Stimulated activated CD4-positive, alpha-beta T cell treated with anti-CD3 and anti-CD28 coated beads, TNF-alpha, amount 100 ng/mL, for 4 hours (primary cell): ENCODE measurements at regions not wholly inside any gene's neighbourhood (a gene's known extent, or its start where the extent isn't known, plus 50 kb on each side); places are given as distances from the start of the nearest gene placed in this dataset.
A peak's percentile ranks its signal among the peaks of the same experiment; 100 is the strongest.

ENCODE experiments used
- DNase-seq, 3 experiments: peaks; one replicate each; pipeline ENCODE4 v3.0.0-alpha.2; 2020; ENCODE audit warnings: low read depth in 3 of 3

- DNase-seq = no peak
Measured at GRCh38 chr6:56378507-56378906, 131.1 kb upstream of the COL21A1 start.

- no peak for DNase-seq
Measured at GRCh38 chr6:56377295-56377694, 129.9 kb upstream of the COL21A1 start.

- no peak for DNase-seq
Measured at GRCh38 chr6:56375806-56376205, 128.4 kb upstream of the COL21A1 start.

- no peak for DNase-seq
Measured at GRCh38 chr6:56374841-56375369, 127.5 kb upstream of the COL21A1 start.

GRCh38 chr6:56372406-56372995 lies 125.1 kb upstream of the COL21A1 start:
- DNase-seq = no peak

GRCh38 chr6:56370561-56371211 lies 123.3 kb upstream of the COL21A1 start:
- no peak for DNase-seq

GRCh38 chr6:56370127-56370540 lies 122.8 kb upstream of the COL21A1 start:
- DNase-seq = no peak

- no peak for DNase-seq
Measured at GRCh38 chr6:56368491-56368890, 121.1 kb upstream of the COL21A1 start.

- no peak for DNase-seq
Measured at GRCh38 chr6:56366141-56366852, 118.9 kb upstream of the COL21A1 start.

- DNase-seq = no peak
Measured at GRCh38 chr6:56364827-56365339, 117.5 kb upstream of the COL21A1 start.

- no peak for DNase-seq
Measured at GRCh38 chr6:56364431-56364826, 117.0 kb upstream of the COL21A1 start.

GRCh38 chr6:56363796-56364430 lies 116.5 kb upstream of the COL21A1 start:
- DNase-seq = no peak

GRCh38 chr6:56361812-56362211 lies 114.4 kb upstream of the COL21A1 start:
- no peak for DNase-seq

GRCh38 chr6:56359201-56359899 lies 112.0 kb upstream of the COL21A1 start:
- DNase-seq = peak in 2 of 3 experiments; percentile 3 to 10

- no peak for DNase-seq
Measured at GRCh38 chr6:56357616-56358373, 110.4 kb upstream of the COL21A1 start.

GRCh38 chr6:56356426-56356825 lies 109.0 kb upstream of the COL21A1 start:
- no peak for DNase-seq

GRCh38 chr6:56353860-56354259 lies 106.5 kb upstream of the COL21A1 start:
- no peak for DNase-seq

- no peak for DNase-seq
Measured at GRCh38 chr6:56350628-56351260, 103.4 kb upstream of the COL21A1 start.

GRCh38 chr6:56349194-56349593 lies 101.8 kb upstream of the COL21A1 start:
- DNase-seq = no peak

- DNase-seq = no peak
Measured at GRCh38 chr6:56348578-56348977, 101.2 kb upstream of the COL21A1 start.
